ENCODE measurements at regions not wholly inside any gene's neighbourhood (a gene's known extent, or its start where the extent isn't known, plus 50 kb on each side); places are given as distances from the start of the nearest gene placed in this dataset.
"Not testable (repeated sequence)": the region's sequence is repeated elsewhere in the genome, so short reads cannot be mapped to it uniquely, and the experiment has no call there.

GRCh38 chr6:113697632-113698410, 159.3 kb upstream of the MARCKS start:
- DNase-seq, result peak; percentile 61 to 74

- DNase-seq, result no peak
Observed at GRCh38 chr6:113699239-113699638, 157.9 kb upstream of the MARCKS start.

- DNase-seq, result no peak
Observed at GRCh38 chr6:113701552-113702254, 155.4 kb upstream of the MARCKS start.

- DNase-seq, result no peak
Observed at GRCh38 chr6:113707194-113707593, 150.0 kb upstream of the MARCKS start.

- DNase-seq, result no peak
Observed at GRCh38 chr6:113709936-113710509, 147.1 kb upstream of the MARCKS start.

DNA sequence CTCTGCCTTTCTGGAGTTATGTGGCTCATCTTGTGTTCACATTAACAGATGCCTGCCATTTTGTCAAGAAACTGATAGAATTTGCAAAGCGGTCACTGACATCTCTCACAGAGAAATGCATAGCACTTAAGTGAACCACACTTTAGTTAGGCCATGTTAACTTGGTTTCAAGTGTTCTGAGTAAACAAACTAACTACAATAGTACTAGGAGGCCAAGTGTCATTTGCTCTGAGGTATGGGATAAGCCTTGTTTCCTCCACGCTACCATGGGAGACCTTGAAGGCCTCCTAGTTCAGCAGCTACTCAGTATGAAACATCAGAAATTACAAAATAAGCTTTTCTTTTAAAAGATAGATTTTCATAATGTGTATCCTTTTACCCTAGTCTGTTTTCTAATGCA, 143.5 kb upstream of the MARCKS start:
- DNase-seq, result no peak

DNA sequence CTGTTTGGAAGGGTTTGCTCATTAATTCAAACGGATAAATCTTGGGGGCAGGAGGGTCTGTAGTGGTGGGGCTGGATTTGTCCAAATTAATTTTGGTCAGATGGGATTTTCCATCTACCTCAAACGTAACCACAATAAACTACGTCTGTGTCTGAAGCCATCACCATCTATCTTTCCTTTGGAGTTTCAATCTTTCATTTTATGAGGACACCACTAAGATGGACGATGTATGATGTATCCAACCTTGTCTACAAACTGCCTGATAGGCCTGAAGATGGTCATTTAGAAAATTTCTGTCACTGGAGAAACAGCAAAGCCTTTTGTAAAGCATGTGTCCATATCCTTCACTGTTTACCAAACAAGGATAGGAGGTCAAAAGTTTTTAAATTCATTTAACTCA, 138.6 kb upstream of the MARCKS start:
- no peak for DNase-seq

GRCh38 chr6:113719064-113719463, 138.1 kb upstream of the MARCKS start:
- DNase-seq, result peak; percentile 53 to 54

GRCh38 chr6:113719545-113719944, 137.6 kb upstream of the MARCKS start:
- peak; percentile 51 to 66 for DNase-seq

GRCh38 chr6:113723182-113723581, 134.0 kb upstream of the MARCKS start:
- peak in 1 of 2 donors; percentile 11 for DNase-seq

GRCh38 chr6:113724927-113725326, 132.2 kb upstream of the MARCKS start:
- DNase-seq, result not testable (repeated sequence)

DNA sequence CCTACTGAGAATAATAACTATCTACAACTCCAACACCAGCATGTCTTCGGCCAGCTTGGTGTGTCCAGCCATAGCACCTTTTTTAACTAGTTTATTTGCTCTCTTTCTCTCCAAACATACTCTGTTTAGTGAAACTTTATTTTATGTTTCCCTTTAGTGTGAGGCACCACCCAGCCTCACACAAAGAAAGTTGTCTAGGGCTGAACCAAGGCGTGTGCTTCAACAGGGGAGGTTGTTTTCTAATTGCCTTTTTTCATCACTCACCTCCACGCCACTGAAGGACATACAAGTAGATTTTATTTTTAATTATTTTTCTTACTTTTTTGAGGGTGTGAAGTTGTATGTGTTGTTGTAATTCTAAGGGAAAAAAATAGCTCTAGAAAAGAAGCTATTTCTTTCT, 125.6 kb upstream of the MARCKS start:
- no peak for DNase-seq

- DNase-seq, result no peak
Observed at GRCh38 chr6:113732384-113732966, 124.7 kb upstream of the MARCKS start.

DNA sequence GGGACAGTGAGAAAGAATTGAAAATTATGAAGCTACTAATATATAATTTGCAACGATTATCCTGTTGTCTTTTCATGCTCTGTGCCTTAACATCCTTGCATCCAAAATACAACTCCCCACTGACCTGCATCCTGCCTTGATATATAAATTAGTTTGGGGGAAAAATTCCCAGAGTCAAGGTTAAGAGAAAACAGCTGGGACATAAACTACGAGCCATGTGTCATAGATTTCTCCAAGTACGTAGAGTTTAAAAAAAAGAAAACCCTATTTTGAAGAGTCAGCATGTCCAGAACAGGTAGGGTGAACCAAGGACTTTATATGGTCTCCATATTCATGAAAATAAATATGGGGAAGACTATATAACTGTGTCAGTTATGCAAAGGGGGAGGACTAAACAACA, 123.8 kb upstream of the MARCKS start:
- DNase-seq, result no peak

GRCh38 chr6:113734982-113735381, 122.2 kb upstream of the MARCKS start:
- DNase-seq, result peak; percentile 39 to 43

DNA sequence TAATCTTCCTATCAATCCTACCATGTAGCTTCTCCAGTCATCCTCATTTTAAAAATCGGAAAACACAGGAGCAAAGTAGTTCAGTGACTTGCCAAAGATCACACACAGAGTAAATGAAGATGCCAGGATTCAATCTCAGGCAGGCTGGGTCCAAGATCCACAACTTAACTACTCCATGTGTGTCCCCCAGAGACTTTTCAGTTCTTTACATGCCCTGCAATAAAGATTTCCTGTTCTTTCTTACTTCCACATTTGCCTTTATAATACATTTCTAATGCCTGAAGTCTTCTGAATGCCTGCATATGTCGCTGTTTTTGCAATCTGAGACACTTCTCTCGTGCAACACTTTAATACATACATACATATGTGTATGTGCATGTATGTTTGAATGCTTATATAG, 121.7 kb upstream of the MARCKS start:
- peak in 1 of 2 donors; percentile 36 for DNase-seq

DNA sequence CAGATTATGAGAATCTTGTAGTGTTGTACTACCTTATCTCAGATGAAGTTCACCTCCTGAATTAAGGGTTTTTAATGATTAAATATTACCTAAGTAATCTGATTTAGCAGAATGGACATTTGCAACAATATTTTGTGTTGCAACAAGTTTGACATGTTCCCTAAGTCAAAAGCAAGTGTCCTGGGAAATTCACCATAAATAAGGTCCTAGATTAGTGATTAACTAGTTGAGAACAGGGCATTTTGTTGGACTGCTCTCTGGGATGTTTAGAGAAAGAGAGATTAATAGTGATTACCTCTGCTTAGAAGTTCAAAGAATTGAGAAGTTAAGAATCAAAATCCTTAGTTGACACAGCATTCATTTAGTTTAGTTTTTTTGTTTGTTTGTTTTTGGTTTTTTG, 120.2 kb upstream of the MARCKS start:
- no peak for DNase-seq

GRCh38 chr6:113739041-113739655, 118.0 kb upstream of the MARCKS start:
- no peak for DNase-seq

GRCh38 chr6:113741651-113742050, 115.5 kb upstream of the MARCKS start:
- peak; percentile 39 to 78 for DNase-seq

DNA sequence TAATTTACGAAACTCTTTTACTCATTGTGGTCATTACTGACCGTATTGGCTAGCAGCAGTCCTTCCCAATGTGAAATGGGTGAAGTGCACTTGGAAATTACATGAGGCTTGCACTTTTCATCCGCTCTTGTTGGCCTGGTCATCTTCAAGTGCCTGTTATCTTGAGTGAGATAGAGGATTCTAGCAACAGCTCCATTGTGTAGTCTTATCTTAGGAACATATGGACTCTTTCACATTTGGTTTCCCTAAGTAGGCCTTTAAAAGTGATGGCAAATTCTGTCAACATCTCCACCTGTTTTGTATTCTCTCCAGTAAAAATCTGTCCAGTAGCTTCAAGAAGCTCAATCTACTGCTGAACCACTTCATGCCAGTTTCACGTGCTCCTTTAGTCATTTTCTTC, 114.8 kb upstream of the MARCKS start:
- DNase-seq, result no peak

DNA sequence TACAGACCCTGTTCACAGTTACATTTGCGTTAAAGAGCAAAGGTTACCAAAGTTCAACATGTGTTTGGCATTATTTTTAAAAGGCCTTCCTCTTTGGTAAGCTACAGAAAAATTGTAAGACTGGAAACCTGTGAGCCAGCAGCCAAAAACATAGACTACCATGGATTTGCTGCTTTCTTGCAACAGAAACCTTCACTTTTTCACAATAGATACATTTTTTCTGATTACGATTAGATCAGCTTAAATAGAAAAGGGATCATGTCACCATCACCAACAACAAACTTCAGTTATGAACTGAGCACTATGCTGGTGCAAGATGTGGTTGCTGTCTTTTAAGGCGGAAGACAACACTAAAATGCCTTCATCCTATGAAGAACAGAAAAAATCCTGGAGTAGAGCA, 112.3 kb upstream of the MARCKS start:
- peak in 1 of 2 donors; percentile 16 for DNase-seq

DNA sequence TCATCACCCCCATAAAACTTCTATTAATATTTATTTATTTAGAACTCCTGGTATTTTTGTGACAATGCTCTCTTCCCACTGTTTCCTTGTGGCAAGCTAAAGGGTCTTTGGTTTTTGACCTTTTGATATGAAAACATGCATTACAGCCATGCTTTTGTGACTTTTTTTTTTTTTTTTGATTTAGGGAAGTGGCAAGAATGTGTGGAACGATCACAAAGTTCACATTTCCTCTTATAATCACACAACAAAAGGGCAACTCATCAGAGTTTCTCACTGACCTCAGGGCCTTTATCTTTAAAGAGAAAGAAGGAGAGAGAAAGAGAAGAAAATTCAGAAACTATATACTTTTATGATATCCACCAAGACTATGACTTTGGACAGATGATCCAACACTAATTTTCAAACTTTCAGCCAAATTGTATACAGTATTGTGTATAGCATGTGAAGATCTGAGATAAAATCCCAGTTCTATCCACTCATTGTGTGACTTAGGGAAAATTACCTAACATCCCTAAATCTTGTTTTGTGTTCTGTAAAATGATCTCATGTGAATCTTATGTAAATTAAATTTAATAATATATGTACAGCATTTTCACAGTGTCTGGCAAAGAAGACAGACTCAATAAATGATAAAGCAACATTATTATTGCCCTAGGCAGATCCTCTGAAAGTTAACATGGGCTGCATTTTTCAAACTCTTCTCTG, 106.8 kb upstream of the MARCKS start:
- DNase-seq, result peak; percentile 51 to 55

DNA sequence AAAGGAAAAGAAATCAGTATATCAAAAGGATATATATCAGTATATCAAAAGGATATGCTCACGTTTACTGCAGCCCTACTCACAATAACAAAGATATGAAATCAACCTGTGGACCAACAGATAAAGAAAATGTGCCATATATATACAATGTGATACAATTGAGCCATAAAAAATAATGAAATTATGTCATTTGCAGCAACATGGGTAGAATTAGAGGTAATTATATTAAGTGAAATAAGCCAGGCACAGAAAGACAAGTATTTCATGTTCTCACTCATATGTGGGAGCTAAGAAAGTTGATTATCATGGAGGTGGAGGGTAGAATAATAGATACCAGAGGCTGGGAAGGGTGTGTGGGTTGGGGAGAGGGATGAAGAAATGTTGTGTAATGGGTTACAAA, 102.9 kb upstream of the MARCKS start:
- DNase-seq, result no peak

Data from inflammatory macrophage treated with lipopolysaccharide for 1 hour (primary cell).